ENCODE measurements at regions not wholly inside any gene's neighbourhood (a gene's known extent, or its start where the extent isn't known, plus 50 kb on each side); places are given as distances from the start of the nearest gene placed in this dataset.
"Not testable (repeated sequence)": the region's sequence is repeated elsewhere in the genome, so short reads cannot be mapped to it uniquely, and the experiment has no call there.

- TF ChIP-seq POLR2A, CTCF (IDR thresholded peaks at IDR 0.05): not testable (repeated sequence)
Measured at GRCh38 chr4:102210806-102211205, 134.5 kb downstream of the SLC39A8 start.
